ELF-1 (cell line): ENCODE measurements at regions not wholly inside any gene's neighbourhood (a gene's known extent, or its start where the extent isn't known, plus 50 kb on each side); places are given as distances from the start of the nearest gene placed in this dataset.
"Not testable (repeated sequence)": the region's sequence is repeated elsewhere in the genome, so short reads cannot be mapped to it uniquely, and the experiment has no call there.

ENCODE experiments used
- DNase-seq: peaks from one replicate; pipeline ENCODE4 v3.0.0-alpha.2; 2016; ENCODE audit warnings: low read depth, low spot score

DNA sequence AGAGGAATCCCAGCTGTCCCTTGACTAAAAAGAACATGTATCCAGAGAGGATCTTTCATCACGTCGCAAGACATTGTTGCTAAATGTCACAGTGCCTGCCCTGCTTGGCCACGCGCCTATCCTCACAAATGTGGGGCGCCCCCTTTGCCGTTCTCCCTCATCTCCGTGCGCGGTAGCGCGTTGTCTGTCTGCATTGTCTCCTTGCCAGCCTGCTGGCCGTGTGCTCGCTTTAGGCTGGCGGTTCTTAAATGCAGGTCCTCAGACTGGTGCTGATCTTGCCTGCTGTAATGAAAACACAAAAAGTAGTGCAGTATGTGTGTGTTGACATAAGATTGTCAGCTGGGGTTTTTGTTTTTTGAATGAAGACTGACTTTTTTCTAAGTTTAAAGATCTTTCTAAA, 198.2 kb upstream of the RGS6 start:
- no peak for DNase-seq

DNA sequence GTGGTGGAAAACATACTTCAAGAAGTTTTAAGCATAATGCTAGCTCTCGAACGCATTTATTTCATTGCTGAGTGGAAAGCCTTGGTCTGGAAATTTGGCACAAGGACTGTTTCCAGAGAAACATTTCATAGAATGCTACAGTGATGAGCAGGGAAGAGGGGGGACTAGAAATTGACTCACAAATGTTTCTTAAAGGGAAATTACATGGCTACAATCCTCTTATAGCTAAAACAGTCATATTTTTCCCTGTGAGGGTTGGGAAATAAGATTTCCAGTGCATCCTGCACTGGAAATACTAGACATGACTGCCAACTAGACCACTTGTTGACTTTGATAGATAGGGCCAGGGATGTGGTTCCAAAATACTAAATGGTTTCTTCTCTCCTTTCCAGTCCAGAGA, 197.3 kb upstream of the RGS6 start:
- no peak for DNase-seq

DNA sequence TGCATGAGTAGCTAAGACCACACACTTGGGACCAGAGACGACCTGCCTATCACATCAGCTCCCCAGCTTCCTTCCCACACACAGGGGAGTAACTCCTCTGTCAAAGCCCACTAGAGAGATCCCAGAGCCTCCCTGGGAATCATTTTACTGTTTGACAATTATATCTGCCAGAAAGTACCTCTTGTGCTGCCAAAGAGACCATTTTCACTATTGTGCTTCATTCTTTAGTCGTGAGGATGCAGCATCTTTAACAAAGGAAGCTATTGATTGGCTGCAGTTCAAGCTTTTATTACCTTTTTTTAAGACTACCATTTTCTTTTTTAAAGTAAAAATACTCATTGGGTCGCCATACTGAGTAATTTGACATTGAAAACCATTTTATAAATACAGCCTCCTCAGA, 194.5 kb upstream of the RGS6 start:
- DNase-seq, result no peak

DNA sequence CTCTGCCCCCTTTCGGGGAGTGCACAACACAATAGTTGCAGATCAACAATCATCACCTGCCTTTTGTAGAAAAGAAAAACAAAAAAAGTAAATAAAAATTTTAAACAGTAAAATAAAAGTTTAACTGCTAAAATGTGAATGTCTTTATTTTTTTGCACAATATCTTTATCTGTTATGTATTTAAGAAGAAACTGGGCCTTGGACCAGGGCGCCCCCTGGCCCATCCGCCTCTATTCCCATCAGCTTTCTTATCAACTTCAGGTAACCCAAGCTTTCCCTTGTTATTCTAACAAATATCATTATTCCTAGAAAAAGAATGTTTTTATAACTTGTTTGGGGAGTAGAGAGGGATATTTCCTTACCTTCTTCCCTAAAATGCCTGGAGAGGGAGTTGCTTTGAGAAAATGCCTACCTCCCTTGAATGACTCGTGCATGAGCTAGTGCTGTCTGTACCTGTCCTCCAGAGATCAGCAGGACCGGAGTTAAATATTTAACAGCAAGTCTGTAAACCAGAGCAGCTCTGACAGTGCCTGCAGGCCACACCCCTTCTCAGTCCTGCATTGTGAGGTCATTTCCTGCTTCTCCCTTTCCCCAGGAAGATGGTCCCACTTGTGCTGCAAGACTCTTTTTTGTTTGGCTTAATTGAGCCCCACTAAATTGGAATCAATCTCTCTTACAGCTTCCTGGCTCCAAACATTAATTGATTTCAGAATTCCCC, 192.8 kb upstream of the RGS6 start:
- DNase-seq, result peak; percentile 43

DNA sequence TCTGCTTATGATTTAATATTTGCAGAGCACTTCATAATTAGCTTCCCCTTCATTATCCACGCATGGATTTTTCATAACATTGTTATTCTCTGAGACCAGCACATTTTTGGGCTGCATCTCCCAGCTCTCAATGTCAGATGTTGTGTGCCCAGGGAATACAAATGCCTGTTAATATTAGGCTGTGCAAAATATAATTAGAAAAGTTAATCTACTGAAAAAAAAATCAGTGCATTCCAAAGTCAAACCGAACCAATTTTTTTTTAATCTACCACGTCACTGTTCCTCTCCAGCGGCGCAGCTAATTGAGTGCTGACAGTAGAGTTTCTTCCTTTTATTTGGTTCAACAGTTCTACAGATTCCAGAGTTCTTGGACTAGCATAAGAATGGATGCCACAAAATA, 191.0 kb upstream of the RGS6 start:
- no peak for DNase-seq

DNA sequence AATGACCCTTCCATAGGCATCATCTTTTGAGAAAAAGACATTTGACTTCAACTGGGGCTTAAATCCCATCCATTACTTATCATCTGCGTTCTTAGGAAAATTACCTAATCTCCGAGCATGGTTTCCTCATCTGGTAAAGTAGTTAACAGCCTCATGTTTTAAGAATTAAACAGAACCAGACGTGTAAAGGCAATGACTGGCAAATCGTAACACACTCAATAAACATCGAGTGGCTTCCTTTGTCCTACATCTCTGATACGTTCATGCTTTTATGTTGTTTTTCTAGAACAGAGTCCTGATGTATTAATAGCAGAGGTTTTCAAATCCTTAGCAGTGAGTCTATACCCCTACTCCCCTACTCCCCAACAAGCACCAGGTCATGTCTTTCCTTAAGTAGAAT, 189.7 kb upstream of the RGS6 start:
- DNase-seq, result no peak

DNA sequence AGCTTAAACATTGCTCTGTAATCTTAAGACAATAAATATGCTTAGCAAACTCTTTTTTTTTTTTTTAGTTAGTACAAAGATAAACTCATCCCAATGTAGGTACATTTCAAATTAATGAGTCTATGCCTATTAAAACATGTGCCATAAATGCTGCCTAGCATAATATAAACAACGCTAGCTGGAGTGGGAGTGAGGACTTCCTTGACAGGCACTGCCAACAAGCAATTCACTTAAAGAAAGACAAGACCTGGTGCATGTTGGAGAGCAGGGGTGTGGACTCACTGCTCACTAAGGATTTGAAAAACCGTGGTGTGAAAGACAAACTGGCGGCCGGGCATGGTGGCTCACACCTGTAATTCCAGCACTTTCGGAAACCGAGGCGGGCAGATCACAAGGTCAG, 187.2 kb upstream of the RGS6 start:
- DNase-seq, result no peak

DNA sequence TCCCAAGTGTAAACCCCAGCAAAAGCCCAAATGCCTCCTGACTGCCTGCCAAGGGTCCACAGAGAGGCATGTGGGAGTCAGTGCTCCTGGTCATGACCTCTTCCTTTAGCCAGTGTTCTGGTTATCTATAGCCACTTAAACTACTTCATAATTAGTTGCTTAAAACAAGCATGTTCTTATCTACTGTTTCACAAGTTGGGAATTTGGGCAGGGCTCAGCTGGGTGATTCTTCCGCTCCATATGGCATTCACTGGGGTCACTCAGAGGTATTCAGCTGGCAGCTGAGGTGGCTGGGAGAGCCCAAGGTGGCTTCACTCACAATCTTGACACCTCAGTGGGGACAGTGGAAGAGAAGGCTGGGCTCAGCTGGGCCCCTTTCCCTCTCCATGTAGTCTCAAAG, 184.0 kb upstream of the RGS6 start:
- no peak for DNase-seq

DNA sequence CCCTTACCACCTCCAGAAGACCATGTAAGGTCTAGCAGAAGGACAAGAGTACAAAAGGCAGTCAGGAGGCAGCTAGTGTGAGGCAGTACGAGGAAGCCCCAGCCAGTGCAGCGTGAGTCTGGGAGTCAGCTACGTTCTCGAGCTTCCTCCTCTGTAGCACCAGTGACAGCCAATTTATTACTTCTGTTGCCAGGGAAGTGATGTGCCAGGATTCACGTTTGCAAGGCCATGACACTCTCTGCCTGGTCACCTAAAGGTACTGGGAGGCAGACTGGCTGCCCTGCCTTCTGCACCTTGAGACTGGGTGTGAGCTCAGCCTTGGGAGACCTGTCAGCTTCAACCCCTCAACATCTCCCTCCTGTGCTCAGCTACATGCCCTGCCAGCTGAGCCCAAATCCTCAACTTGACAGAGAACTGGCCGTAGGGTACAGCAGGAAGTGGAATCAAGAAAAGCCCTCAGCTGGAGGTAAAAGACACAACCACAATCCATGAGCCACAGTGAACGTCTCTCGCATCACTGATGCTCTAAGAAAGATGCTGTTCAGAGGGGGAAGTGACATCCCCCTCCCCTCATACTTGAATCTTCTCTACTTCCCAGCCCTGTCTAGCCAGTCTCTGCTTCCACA, 182.5 kb upstream of the RGS6 start:
- DNase-seq, result no peak

DNA sequence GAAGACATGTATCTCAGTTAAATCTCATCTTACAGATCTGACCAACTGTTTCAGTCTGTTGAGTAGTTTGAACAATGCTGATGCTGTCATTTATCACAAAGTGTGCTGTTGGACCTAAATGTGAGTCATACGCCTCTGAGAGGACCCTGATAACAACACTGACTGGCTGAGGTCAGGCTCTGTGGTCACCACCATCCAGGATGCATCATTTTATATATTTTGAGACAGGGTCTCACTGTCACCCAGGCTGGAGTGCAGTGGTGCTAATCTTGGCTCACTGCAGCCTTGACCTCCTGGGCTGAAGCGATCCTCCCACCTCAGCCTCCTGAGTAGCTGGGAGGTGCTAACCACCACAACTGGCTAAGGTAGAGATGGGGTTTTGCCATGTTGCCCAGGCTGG, 181.0 kb upstream of the RGS6 start:
- no peak for DNase-seq

DNA sequence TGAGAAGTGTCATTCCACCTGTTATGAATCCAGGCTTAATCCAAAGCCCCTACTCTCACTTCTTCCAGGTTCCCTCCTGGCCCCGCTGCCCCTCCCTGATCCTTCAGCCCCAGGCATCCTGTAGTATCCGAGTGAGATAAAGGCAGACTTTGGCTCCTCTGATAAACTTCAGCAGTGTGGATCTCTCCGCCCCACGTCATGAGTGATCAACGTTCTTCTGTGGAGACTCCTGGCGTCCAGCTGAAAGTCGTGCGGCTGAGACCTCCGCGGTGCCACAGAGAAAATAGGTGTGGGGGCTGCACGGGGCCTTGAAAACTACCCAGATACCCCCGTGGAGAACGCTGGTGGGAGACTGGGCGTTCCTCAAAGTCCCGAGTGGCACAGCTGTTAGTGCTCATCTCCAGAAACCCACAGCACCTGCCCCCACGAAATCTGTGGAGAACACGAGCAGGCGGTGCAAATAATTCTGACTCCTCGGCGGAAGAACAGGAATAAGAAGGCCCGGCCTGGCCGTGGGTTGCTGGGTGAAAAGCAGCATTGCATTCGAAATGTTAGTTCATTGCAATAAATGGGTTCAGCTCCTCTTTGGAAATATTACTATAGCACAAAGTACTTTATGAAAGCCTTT, 180.0 kb upstream of the RGS6 start:
- no peak for DNase-seq

DNA sequence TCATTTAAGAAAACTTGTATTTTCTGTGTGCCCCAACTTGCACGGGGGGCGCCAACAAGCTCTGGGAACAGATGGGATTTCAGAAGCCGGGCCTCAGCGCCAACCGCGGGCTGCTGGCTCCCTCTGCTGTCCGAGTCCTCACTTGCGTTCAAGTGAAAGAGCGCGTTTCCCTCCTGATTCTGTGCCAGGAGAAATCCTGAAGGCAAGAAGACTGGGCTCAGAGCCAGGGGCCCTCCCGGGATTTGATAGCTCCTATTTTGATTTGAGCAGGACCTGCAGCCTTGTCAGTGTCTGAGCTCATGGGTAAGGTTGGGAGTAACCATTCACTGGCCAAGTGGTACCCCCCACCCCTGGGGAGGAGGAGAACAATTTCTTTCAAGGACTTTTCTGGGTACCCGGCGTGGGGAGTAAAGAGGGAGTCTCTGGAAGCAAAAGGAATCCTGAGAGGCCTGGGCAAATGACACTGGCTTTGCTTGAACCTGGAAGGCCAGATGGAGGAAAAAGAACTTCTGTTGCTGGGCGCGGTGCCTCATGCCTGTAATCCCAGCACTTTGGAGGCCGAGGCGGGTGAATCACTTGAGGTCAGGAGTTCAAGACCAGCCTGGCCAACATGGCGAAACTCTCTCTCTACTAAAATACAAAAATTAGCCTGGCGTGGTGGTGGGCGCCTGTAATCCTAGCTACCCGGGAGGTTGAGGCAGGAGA, 179.0 kb upstream of the RGS6 start:
- peak; percentile 94 for DNase-seq

DNA sequence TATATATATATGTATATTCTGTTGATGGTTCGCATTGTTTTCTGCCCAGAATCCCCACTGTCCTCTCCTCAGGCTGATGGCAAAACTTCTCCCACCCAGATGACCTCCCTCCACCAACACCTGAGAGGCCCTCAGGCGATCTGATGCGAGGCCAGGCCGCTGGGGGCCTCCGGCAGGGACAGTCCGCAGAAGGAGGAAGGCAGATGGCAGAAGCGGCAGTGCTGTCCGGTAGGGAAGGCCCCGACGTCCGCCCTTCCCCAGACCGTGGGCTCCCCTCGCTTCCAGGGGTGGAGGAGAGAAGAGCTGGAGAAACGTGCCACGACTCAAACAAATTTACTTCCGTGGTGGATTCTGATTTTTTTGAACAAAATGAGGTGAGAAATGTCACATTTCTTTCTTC, 178.3 kb upstream of the RGS6 start:
- peak; percentile 72 for DNase-seq

DNA sequence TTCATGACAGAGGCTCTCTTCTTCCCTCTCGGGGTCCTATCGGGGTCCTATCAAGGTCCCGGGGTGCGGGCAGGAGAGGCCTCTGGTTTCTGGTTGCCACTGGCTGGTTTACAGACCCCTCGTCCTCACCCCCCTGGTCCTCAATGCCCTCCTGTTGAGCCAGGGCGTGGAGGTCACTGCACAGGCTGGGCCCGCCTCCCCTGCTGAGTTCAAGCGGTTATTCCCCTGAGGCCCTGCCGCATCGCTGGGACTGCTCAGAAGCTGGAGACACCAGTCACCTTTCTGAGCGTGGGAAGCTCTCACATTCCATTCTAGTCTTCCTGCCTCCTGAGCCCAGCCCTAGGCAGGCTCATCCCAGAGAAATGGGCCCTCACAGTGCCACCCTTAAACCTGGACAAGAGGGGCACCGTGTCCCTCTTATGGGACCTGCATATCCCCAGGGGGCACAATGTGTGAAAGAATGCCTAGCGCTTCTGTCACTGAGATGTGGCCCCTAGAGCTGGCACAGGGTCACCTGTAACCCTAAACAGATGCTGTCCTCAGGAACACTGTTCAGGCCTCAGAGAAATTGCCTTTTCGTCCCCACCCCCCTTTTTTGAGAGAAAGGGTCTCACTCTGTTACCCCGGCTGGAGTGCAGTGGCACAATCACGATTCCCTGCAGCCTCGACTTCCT, 177.7 kb upstream of the RGS6 start:
- DNase-seq, result peak; percentile 95

DNA sequence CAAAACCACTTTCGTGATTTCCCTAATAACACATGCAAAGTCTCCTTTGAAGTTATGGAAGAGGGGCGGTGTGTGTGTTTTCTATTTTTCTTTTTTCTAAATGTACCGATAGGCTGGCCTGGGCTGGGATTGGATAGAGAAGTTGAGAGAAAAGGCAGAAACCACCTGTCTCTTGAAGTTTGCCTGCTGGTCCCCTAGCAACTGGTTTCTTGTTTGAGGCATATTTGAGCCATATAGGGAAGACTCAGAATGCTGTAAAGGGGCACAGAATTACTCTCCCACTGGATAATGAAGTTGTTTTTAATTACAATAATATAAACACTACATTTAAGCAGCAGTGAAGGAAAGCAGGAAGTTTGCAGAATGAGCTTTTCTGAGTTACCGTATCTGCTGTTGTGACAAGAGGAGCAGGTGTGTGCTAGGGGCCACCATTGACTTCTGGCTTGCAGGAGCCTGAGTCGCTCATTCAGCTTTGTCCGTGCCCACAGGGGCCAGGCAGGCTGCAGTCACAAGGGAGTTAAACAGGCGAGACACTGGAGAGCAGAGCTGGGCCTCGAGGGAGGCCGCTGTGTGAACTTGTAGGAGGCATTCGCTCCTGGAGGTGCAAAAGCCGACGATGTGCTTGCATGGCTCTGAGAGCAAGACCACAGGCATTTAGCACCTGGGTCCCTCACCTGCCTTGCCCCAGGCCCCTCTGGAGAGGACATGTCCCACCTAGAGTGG, 173.8 kb upstream of the RGS6 start:
- DNase-seq, result no peak

DNA sequence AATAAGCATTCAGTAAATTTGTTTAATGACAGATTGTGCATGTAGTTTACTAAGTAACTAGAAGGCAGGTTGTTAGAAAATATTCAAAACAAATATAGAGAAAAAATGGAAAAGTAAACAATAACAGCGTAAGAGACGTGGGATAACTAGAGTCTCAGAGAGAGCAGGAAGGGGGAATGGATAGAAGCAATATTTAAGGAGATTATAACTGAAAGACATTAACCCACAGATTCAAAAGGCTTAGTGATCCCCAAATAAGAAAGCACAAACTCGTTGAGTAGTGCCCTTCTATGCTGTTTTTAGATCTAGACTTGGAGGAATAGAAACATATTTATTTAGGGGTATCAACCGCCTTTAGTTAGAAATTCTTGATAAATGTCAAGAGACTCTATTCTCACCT, 169.7 kb upstream of the RGS6 start:
- no peak for DNase-seq

DNA sequence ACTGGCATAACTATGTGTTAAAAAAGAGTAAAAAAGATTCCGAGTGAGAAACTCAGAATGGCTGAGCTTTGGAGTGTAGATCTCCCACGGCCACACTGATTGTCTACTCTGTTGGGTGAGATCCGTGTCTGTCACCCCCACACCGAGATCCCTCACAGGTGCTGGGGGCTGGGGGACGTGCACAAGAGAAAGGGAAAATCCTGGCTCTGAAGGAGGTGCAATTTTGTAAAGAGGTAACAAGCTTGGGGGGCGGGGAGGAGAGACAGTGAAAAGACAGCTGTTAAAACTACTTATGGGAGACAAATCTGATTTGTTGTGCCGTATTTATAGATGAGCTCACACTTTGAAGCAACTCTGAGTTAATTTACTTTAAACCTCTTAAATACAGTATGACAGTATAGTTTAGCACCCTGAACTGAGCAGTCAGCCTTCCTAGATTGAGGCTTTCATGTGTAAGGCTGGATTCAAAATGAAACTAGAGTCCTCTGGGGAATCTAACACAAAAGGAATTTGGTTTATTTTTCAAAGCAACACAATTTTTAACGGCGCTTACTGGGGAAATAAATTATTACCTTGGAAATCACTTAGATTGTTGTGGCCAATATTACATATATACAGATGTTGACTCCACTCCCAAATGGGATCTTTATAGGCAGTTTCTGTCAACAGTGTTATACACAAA, 167.4 kb upstream of the RGS6 start:
- no peak for DNase-seq

DNA sequence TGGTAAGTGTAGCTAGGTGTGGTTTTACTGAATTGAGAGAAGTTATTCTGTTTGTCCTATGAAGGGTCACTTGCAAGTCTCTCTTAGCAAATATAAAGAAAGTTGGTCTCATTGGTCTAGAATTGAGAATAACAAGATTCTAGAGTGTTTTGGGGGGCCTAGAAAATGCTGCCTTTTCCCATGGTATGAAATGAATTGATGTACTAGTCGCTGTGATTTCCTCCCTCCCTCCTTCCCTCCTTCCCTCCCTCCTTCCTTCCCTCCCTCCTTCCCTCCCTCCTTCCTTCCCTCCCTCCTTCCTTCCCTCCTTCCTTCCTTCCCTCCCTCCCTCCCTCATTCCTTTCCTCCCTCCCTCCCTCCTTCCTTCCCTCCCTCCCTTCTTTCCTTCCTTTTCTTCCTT, 166.7 kb upstream of the RGS6 start:
- no peak for DNase-seq

DNA sequence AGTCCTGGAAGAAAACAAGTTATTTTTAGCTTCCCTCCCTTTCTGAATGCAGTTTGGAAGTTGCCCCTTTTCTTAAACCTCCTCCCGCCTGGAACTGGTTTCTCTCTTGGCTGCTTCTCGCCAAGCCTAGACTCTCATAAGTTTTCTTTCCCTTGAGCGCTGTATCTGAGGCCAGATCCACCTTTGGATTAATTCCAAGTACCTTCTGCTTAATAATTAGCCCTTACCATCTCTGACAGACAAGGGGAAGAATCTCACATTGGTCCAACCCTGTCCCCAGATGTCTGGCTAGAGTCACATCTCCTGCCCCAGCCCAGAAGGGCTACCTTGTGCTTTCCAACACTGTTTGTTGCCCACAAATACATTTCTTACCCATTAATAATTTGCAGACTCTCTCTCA, 161.8 kb upstream of the RGS6 start:
- DNase-seq, result no peak

DNA sequence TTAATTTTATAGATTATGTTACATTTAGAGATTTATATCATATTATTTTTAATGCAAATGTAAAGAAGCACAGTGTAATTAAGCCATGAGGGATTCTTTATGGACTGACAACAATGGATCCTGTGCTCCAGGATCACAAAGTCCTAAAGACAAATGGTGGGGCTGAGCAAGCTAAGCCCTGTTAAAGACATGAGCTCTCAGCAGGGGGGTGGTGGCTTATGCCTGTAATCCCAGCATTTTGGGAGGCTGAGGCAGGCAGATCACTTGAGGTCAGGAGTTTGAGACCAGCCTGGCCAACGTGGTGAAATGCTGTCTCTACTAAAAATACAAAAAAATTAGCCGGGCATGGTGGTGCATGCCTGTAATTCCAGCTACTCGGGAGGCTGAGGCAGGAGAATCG, 160.8 kb upstream of the RGS6 start:
- not testable (repeated sequence) for DNase-seq

DNA sequence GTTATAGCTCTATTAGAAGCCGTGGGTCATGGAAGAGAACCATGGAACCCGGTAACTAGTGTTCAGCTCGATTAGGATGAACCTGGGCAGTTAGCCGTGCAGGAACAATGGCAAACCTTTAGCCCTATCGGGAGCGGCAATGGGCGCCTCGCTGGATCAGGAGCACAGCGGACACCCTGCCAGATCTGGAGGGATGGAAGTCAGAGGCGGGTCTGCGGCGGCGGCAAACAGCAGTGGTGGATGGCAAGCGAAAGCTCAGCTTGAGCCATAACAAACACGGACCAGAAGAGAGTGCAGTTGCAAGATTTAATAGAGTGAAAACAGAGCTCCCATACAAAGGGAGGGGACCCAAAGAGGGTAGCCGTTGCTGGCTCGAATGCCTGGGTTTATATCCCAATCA, 160.2 kb upstream of the RGS6 start:
- DNase-seq, result not testable (repeated sequence)
